D721Med (cell line): ENCODE measurements at regions not wholly inside any gene's neighbourhood (a gene's known extent, or its start where the extent isn't known, plus 50 kb on each side); places are given as distances from the start of the nearest gene placed in this dataset.

ENCODE experiments used
- DNase-seq: peaks from one replicate; pipeline ENCODE4 v3.0.0; 2011; ENCODE audit warnings: low spot score; ENCODE audit not compliant: insufficient read length
- FAIRE-seq: peaks from 2 replicates; lab custom pipeline; 2011; peaks lifted over from hg19 to GRCh38; lab: Jason Lieb, UNC
- CTCF ChIP-seq: IDR thresholded peaks from 2 replicates; pipeline ENCODE4 v1.5.1; 2012; ENCODE audit warnings: mild to moderate bottlenecking, control low read depth; ENCODE audit not compliant: insufficient read depth; ENCODE audit errors: missing control alignments

GRCh38 chr17:5784791-5785190, 200.5 kb upstream of the NLRP1 start:
- FAIRE-seq: no peak
- TF ChIP-seq CTCF: no peak
- no peak for DNase-seq

- DNase-seq (no peak), FAIRE-seq (no peak)
- no peak for TF ChIP-seq CTCF
Measured at GRCh38 chr17:5785338-5785737, 201.0 kb upstream of the NLRP1 start.

- FAIRE-seq (no peak), DNase-seq (no peak)
- no peak for TF ChIP-seq CTCF
Measured at GRCh38 chr17:5785867-5786509, 201.7 kb upstream of the NLRP1 start.

GRCh38 chr17:5786510-5786875, 202.2 kb upstream of the NLRP1 start:
- TF ChIP-seq CTCF: no peak
- no peak for DNase-seq
- no peak for FAIRE-seq

- TF ChIP-seq CTCF: no peak
- no peak for DNase-seq
- no peak for FAIRE-seq
Measured at GRCh38 chr17:5788266-5788900, 204.1 kb upstream of the NLRP1 start.

GRCh38 chr17:5789528-5789927, 205.2 kb upstream of the NLRP1 start:
- FAIRE-seq (no peak), DNase-seq (no peak)

More at GRCh38 chr17:5789528-5789927, 205.2 kb upstream of the NLRP1 start:
- TF ChIP-seq CTCF: no peak
